NCI-H2107 treated with DMSO at 0.1 percent for 48 hours (cell line): ENCODE measurements at regions not wholly inside any gene's neighbourhood (a gene's known extent, or its start where the extent isn't known, plus 50 kb on each side); places are given as distances from the start of the nearest gene placed in this dataset.

Source experiments
- DNase-seq: peaks from one replicate; lab custom pipeline; 2025; ENCODE audit not compliant: unreplicated experiment; lab: John Stamatoyannopoulos, UW

- DNase-seq, result no peak
These were observed 67.5 kb downstream of the ATP6V1G3 start for GRCh38 chr1:198472997-198473396.

GRCh38 chr1:198472119-198472518 lies 68.4 kb downstream of the ATP6V1G3 start:
- no peak for DNase-seq

- DNase-seq, result no peak
These were observed 72.6 kb downstream of the ATP6V1G3 start for GRCh38 chr1:198467907-198468306.

- DNase-seq, result no peak
These were observed 73.1 kb downstream of the ATP6V1G3 start for GRCh38 chr1:198467342-198467741.

GRCh38 chr1:198465201-198466144 lies 75.0 kb downstream of the ATP6V1G3 start:
- peak; percentile 79 for DNase-seq

GRCh38 chr1:198463709-198464108 lies 76.8 kb downstream of the ATP6V1G3 start:
- no peak for DNase-seq

GRCh38 chr1:198462365-198463019 lies 78.0 kb downstream of the ATP6V1G3 start:
- no peak for DNase-seq

GRCh38 chr1:198455966-198456365 lies 84.5 kb downstream of the ATP6V1G3 start:
- DNase-seq, result no peak

GRCh38 chr1:198449727-198450433 lies 90.6 kb downstream of the ATP6V1G3 start:
- DNase-seq, result no peak

- DNase-seq, result no peak
These were observed 91.2 kb downstream of the ATP6V1G3 start for GRCh38 chr1:198449261-198449660.

GRCh38 chr1:198447468-198447867 lies 93.0 kb downstream of the ATP6V1G3 start:
- no peak for DNase-seq

- DNase-seq, result no peak
These were observed 94.6 kb downstream of the ATP6V1G3 start for GRCh38 chr1:198445872-198446271.

GRCh38 chr1:198444792-198445191 lies 95.7 kb downstream of the ATP6V1G3 start:
- no peak for DNase-seq

GRCh38 chr1:198443365-198444233 lies 96.9 kb downstream of the ATP6V1G3 start:
- no peak for DNase-seq

- no peak for DNase-seq
These were observed 99.6 kb downstream of the ATP6V1G3 start for GRCh38 chr1:198440842-198441241.

- DNase-seq, result no peak
These were observed 103.1 kb downstream of the ATP6V1G3 start for GRCh38 chr1:198437332-198437731.

- DNase-seq, result no peak
These were observed 104.2 kb downstream of the ATP6V1G3 start for GRCh38 chr1:198436276-198436675.

- no peak for DNase-seq
These were observed 105.4 kb downstream of the ATP6V1G3 start for GRCh38 chr1:198435056-198435455.

GRCh38 chr1:198424441-198424840 lies 116.0 kb downstream of the ATP6V1G3 start:
- no peak for DNase-seq

- peak; percentile 48 for DNase-seq
These were observed 116.8 kb downstream of the ATP6V1G3 start for GRCh38 chr1:198423673-198424072.

GRCh38 chr1:198417039-198417438 lies 123.4 kb downstream of the ATP6V1G3 start:
- DNase-seq, result no peak
